ENCODE measurements at regions not wholly inside any gene's neighbourhood (a gene's known extent, or its start where the extent isn't known, plus 50 kb on each side); places are given as distances from the start of the nearest gene placed in this dataset.

GRCh38 chr5:60512117-60512516 is 187.8 kb downstream of the DEPDC1B start:
- Histone ChIP-seq H3K4me3 (ENCODE audit: low read depth in 1 of 3, low read length in 3 of 3) (no peak overlapping the region), H3K27ac (ENCODE audit: low read depth in 1 of 2, low read length in 2 of 2) (no peak overlapping the region), H3K36me3 (ENCODE audit: control insufficient read depth in 4 of 4, insufficient read depth in 3 of 4, low read depth in 1 of 4, low read length in 3 of 4) (no peaks in the 10 kb centered on the region), H3K4me1 (ENCODE audit: control insufficient read depth in 4 of 4, insufficient read depth in 4 of 4, low read length in 3 of 4) (no peaks in the 10 kb centered on the region), H3K27me3 (ENCODE audit: control insufficient read depth in 4 of 4, insufficient read depth in 4 of 4, low read length in 3 of 4) (no peaks in the 10 kb centered on the region), H3K9ac (ENCODE audit: low read depth in 1 of 2, low read length in 2 of 2) (no peak overlapping the region), H3K9me3 (ENCODE audit: control insufficient read depth in 4 of 4, low read length in 3 of 4) (no peaks in the 10 kb centered on the region)
- DNase-seq (ENCODE audit: low spot score) = no peak
- TF ChIP-seq FOXA2 (IDR thresholded peaks at IDR 0.05) = no peak
- TF ChIP-seq ZBTB33 (IDR thresholded peaks at IDR 0.05) = no peak
- no peak for TF ChIP-seq SP1 (IDR thresholded peaks at IDR 0.05)
- no peak for TF ChIP-seq RAD21 (IDR thresholded peaks at IDR 0.05)
- TF ChIP-seq MAX (IDR thresholded peaks at IDR 0.05) = no peak
- TF ChIP-seq NR2F2 (IDR thresholded peaks at IDR 0.05) = no peak
- no peak for TF ChIP-seq YY1 (IDR thresholded peaks at IDR 0.05)
- no peak for TF ChIP-seq TAF1 (conservative IDR thresholded peaks at IDR 0.05)
- no peak for TF ChIP-seq HNF4A (conservative IDR thresholded peaks at IDR 0.05)
- TF ChIP-seq ATF3 (IDR thresholded peaks at IDR 0.05) = no peak
- TF ChIP-seq JUND (IDR thresholded peaks at IDR 0.05) = no peak
- TF ChIP-seq RXRA (IDR thresholded peaks at IDR 0.05) = no peak
- TF ChIP-seq REST (IDR thresholded peaks at IDR 0.05) = no peak
- TF ChIP-seq CTCF (IDR thresholded peaks at IDR 0.05; ENCODE audit: low read depth, low read length, missing input control) = no peak
- TF ChIP-seq GABPA (IDR thresholded peaks at IDR 0.05 in 1 of 2, conservative IDR thresholded peaks at IDR 0.05 in 1 of 2) = no peak
- no peak for TF ChIP-seq EGR1 (IDR thresholded peaks at IDR 0.05; ENCODE audit: low read depth in 2 of 2)
- TF ChIP-seq HNF4G (IDR thresholded peaks at IDR 0.05) = no peak
- no peak for TF ChIP-seq FOXA1 (IDR thresholded peaks at IDR 0.05)

- no peaks in the 10 kb centered on the region for H3K36me3 ChIP-seq (ENCODE audit: control insufficient read depth in 4 of 4, insufficient read depth in 3 of 4, low read depth in 1 of 4, low read length in 3 of 4)
- no peak overlapping the region for H3K9ac ChIP-seq (ENCODE audit: low read depth in 1 of 2, low read length in 2 of 2)
- WGBS = 81% methylated on average over 3 of the region's 3 CpGs
- no peaks in the 10 kb centered on the region for H3K9me3 ChIP-seq (ENCODE audit: control insufficient read depth in 4 of 4, low read length in 3 of 4)
- no peaks in the 10 kb centered on the region for H3K27me3 ChIP-seq (ENCODE audit: control insufficient read depth in 4 of 4, insufficient read depth in 4 of 4, low read length in 3 of 4)
- H3K27ac ChIP-seq (ENCODE audit: low read depth in 1 of 2, low read length in 2 of 2) = no peak overlapping the region
- no peak overlapping the region for H3K4me3 ChIP-seq (ENCODE audit: low read depth in 1 of 3, low read length in 3 of 3)
- no peak for DNase-seq (ENCODE audit: low spot score)
- no peak for TF ChIP-seq RXRA (IDR thresholded peaks at IDR 0.05)
- no peak for TF ChIP-seq CTCF (IDR thresholded peaks at IDR 0.05; ENCODE audit: low read depth, low read length, missing input control)
- TF ChIP-seq MAX (IDR thresholded peaks at IDR 0.05) = no peak
- no peak for TF ChIP-seq YY1 (IDR thresholded peaks at IDR 0.05)
- no peaks in the 10 kb centered on the region for H3K4me1 ChIP-seq (ENCODE audit: control insufficient read depth in 4 of 4, insufficient read depth in 4 of 4, low read length in 3 of 4)
Observed at GRCh38 chr5:60510663-60511062, 189.3 kb downstream of the DEPDC1B start.

Data from liver (tissue), 8 donors.